HG03442 (cell line): ENCODE measurements at regions not wholly inside any gene's neighbourhood (a gene's known extent, or its start where the extent isn't known, plus 50 kb on each side); places are given as distances from the start of the nearest gene placed in this dataset.
"Not testable (repeated sequence)": the region's sequence is repeated elsewhere in the genome, so short reads cannot be mapped to it uniquely, and the experiment has no call there.

ENCODE experiments used
- ATAC-seq: cut with Tn5 transposase; IDR thresholded peaks from one replicate; pipeline ENCODE4 v1.9.1; 2021; ENCODE audit warnings: mild to moderate bottlenecking, moderate library complexity; ENCODE audit not compliant: unreplicated experiment

DNA sequence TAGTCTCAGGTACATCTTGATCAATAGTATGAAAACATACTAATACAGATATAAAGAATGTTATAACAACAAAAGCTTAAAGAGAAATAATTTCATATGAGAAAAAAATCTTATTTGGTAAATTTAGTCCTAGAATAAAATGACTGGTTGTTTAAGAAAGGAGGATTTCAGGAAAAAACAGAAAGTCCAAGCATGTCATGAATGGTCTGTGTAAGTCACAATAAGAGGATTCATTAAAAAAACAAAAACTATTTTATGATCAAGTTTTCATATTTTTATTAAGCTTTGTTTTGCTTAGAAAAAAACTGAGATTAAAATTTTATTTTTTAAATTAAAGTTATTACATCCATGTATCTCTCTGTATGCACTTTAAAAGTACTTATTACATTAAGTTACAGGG, 353.9 kb upstream of the SPHKAP start:
- ATAC-seq: no peak

- ATAC-seq: no peak
Observed at GRCh38 chr2:228533156-228533555, 351.7 kb upstream of the SPHKAP start.

- no peak for ATAC-seq
Observed at GRCh38 chr2:228532233-228532632, 350.7 kb upstream of the SPHKAP start.

- no peak for ATAC-seq
Observed at GRCh38 chr2:228527197-228527881, 345.9 kb upstream of the SPHKAP start.

DNA sequence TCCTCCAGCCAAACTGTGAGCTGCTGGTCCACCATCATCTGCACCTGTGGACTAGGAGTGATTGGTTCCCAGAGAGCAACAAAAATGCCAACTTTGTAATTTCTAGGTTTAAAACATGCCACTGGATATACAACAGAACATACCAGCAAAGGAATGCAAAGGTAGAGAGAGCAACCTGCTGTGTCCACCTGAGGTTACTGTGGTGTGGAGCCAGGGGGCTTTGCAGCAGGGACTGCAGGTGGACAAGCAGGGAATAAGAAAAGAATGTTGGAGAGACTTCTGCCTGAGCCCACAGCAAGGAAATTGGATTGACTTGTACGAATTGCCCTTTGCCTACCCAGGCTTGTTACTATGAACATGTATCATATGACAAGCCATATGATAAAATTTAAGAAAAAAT, 345.2 kb upstream of the SPHKAP start:
- no peak for ATAC-seq

DNA sequence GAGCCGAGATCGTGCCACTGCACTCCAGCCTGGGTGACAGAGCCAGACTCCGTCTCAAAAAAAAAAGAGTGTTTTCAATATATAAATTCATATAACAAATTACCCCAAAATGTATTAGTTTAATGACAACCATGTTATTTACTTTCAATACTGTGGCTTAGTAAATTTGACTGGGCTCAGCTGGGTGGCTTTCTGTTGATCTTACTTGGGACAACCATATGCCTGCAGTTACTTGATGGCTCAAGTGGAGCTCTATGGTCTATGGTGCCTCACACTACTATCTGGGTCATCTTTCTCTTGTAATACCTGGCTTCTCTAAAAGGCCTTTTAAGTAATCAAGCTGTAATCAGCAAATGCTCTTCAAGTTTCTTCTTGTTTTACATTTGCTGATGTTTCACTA, 341.5 kb upstream of the SPHKAP start:
- ATAC-seq: no peak

DNA sequence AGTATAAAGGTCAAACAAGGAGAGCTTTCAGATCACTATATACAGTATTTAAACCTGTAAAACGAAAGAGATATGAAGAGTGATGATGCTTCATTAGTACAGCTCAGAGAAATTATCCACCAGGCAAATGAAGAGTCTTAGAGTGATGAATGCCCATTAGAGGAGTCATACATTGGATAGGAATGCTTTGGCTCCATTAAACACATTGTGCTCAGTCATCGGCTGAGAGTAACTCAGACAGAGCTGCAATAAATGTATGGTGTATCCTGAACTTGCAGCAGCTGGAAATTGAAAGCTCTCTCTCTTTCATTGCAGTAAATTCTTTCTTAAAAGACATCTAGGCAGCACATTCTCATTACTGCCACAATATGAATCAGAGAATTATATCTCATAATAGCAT, 340.8 kb upstream of the SPHKAP start:
- ATAC-seq: no peak

DNA sequence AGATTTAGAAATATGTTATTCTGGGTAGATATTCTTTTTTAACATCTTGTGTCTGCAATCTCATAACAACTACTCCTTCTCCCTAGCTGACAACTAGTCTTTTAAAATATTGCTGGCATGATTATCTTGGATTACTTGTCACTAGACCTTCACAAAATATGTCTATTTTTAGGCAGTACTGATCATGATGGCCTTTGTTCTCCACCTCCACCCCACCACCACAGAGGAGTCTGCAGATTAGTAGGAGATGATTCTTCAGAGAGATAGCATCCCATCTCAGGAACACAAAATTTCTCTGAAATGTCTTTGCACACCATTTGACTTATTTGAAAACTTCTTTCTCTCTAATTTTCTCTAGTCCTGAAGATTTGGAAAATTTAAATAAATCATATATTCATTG, 338.1 kb upstream of the SPHKAP start:
- no peak for ATAC-seq

DNA sequence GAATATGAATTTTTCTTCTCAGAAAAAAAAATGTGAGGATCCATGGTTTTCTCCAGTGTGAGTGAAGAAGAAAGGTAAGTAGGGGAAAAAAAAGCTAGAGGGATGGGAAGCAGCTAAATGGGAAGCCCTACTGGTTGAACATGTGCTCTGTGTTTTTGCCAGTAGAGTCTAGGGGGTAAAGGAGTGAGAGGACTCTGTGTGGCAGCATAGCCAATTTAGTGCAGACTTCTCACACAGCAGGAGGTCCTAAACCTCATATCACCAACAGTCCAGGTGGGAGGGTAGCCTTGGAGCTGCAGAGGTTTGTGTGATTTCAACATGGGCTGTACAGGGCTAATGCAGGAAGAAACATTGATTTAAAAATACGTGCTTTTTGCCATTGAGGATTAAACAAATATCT, 334.5 kb upstream of the SPHKAP start:
- no peak for ATAC-seq

DNA sequence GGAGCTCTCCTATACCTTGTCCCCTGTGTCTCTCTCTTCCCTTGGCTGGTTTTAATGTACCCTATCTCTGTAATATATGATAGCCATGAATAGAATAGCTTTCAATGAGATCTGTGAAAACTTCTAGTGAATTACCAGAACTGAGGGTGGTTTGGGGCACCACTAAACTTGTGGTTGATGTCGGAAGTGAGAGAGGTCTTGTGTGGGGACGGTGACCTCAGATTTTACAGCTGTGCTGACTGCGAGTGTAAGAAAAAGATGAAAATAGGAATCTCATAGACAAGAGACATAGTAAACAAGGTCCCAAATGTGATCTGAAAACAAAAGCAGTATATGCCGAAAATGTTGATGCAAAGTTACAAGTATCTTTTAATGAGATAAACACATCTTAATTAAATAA, 332.0 kb upstream of the SPHKAP start:
- ATAC-seq: not testable (repeated sequence)

GRCh38 chr2:228509021-228509420, 327.5 kb upstream of the SPHKAP start:
- ATAC-seq: no peak

- no peak for ATAC-seq
Observed at GRCh38 chr2:228507870-228508269, 326.4 kb upstream of the SPHKAP start.

DNA sequence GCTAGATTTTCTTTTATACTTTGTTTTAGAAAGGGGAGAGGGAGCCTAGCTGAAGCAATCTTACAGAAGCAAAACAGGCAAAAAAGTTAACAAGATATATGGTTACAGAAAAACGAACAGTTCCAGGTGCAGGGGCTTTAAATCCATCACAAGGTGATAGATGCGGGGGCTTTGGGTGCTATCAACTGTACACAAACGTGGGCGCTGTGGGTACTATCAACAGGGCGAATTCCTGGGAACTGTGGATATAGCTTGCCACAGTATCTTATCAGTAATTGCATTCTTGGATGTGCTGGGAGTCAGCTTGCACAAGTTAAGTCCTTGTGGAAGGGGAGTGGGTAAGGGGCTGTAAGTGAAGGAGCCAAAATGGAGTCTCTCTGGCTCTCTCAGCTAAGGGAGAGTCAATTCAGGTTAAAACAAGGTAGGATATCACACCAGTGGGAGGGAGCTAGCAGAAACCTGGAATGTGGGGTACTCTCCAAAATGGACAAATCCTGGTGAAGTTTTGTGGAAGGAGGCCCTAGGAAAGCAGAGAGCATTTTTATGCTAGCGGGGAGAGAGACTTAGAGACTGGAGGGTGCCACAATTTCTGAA, 325.8 kb upstream of the SPHKAP start:
- no peak for ATAC-seq

DNA sequence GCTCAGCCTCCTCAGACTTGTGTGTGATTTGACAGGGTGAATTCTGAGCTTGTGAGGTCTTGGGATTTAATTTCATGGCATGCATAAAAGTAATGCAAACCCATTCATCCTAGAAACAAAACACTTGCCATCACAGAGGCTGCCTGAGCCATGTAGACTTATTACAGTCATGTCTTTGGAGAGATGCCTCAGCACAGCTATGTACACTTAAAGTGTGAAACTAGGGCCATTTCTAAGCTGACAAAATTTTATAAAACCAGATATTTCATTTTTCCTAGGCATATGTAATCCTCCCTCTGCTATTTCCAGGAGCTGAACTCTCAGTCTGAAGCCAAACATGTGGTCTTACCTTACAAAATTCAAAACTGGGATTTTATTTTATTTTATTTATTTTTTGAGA, 322.2 kb upstream of the SPHKAP start:
- ATAC-seq: no peak

DNA sequence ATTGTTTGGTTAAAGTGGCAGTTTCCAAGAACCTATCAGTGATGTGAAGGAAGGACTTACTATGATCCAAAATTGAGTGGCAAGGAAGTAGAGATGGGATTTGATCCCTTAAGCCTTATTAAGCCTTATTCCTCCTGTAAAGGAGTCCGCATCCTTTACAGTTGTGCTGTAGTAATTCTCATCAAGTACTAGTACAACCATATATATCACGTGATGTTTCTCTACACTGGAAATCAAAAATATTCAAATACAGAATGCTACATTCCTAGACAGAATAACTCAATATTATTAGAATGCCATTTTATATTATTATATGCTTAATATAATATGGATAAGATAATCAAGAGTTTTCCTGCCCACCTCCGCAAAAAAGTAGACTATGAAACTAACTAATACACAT, 312.4 kb upstream of the SPHKAP start:
- no peak for ATAC-seq

DNA sequence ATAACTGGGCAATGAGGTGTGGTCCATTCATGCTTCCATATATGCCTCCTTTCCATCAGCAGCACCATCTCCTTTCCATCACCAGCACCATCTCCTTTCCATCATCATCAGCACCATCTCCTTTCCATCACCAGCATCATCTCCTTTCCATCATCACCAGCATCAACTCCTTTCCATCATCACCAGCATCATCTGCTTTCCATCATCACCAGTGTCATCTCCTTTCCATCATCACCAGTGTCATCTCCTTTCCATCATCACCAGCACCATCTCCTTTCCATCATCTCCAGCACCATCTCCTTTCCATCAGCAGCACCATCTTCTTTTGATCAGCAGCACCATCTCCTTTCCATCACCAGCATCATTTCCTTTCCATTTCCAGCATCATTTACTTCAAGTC, 297.5 kb upstream of the SPHKAP start:
- no peak for ATAC-seq

DNA sequence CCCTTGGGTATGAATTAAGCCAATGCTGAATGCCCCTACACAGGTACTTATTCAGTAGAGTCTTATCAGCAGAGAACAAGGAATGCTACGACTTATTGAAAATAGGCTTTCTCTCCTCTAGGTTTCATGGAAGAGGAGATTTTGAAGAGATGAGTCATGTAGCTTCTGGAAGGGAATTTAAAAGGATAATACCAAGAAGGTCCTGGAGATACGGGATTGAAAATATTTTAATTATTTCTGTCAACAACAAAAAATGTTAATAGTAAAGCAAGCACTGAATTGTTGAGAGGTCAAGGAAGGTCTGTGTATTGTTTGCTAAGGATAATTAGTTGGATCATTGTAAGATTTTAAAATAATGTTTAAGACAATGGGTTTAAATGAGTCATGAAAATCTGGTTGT, 293.0 kb upstream of the SPHKAP start:
- no peak for ATAC-seq

DNA sequence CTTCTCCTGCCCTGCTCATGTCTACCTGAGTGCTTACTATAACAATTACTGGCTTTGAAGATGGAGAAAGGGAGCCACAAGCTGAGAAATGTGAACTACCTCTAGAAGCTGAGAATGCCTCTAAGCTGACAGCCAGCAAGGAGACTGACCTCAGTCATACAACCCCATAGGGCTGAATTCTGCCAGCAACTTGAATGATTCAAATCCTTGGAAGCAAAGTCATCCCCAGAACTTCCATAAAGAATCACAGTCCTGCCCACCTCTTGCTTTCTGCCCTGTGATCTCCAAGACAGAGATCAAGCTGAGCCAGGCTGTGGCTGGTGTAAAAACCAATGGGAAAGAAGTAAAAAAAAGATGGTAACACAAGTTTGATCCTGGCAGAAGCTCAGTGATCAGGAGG, 288.2 kb upstream of the SPHKAP start:
- no peak for ATAC-seq

DNA sequence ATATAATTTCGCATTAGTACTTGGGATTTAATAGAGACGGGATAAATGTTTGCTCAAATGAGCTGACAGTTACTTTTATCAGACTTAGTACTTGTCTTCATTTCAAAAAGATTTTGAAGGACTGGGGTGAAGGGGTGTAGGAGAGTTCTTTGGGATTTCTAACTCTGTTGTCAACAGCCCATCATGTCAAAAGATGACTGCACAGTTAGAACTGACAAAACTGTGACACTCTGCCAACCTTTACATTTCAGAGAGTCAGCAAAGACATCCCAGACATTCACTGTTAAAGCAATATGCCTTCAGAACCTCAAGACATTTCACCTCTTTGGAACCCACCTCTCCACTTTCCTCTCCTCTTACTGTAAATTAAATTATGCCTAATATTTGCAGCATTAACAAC, 285.4 kb upstream of the SPHKAP start:
- ATAC-seq: no peak

- no peak for ATAC-seq
Observed at GRCh38 chr2:228465408-228465807, 283.9 kb upstream of the SPHKAP start.

DNA sequence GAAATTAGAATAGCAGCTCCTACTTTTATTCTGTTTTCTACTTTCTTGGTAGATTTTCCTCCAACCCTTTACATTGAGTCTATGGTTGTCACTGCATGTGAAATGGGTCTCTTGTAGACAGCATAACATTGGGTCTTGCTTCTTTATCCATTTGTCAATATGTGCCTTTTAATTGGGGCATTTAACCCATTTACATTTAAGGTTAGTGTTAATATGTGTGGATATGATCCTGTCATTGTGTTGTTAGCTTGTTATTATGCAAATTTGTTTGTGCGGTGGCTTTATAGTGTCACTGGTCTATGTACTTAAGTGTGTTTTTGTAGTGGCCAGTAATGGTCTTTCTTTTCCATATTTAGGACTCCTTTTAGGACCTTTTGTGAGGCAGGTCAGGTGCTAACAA, 276.9 kb upstream of the SPHKAP start:
- ATAC-seq: no peak

GRCh38 chr2:228447266-228447915, 265.9 kb upstream of the SPHKAP start:
- ATAC-seq: no peak

DNA sequence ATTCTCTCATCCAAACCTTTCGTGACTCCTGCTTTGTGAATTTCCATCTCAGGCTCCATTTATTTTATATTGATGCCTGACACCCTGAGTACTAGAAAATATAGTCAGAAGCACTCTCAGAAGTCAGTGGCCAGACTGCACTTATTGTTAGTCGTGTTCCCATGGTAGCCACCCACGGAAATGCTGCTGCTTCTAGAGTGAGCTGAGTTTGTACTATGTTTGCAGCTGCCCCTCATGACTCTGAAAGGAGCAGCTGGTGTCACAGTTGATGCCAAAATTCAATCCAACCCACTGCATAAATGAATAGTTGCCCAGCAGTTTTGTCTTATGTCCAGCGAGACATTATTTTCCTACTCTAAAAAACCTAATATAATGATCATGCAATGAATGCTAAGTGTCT, 265.2 kb upstream of the SPHKAP start:
- no peak for ATAC-seq
